SIG-M5 treated with dmso at 0.1 percent for 504 hours (cell line): ENCODE measurements at regions not wholly inside any gene's neighbourhood (a gene's known extent, or its start where the extent isn't known, plus 50 kb on each side); places are given as distances from the start of the nearest gene placed in this dataset.
"Not testable (repeated sequence)": the region's sequence is repeated elsewhere in the genome, so short reads cannot be mapped to it uniquely, and the experiment has no call there.

ENCODE experiments used
- DNase-seq: peaks from one replicate; lab custom pipeline; 2025; ENCODE audit not compliant: unreplicated experiment; lab: John Stamatoyannopoulos, UW

DNA sequence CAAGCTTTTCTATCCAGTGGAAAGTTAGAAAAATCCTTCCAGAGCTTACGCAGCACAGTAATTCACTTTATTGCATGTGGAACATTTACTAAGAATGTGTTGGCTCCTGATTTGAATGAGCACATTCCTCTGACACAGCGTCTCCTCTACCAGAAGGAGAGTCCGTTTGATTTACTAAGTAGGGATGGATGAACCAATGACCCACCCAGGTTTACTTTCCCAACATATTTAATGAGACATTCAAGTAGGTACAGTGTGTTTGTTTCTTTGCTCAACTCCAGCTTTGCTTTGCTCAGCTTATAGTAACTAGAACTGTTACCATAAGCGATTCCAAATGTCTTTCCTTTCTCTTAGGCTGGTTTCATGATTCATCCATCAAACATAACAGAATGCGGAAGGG is 161.7 kb downstream of the SMARCA1 start:
- no peak for DNase-seq

GRCh38 chrX:129360175-129360574 is 163.1 kb downstream of the SMARCA1 start:
- peak; percentile 23 for DNase-seq

GRCh38 chrX:129359269-129359668 is 164.0 kb downstream of the SMARCA1 start:
- DNase-seq = no peak

- not testable (repeated sequence) for DNase-seq
These were observed 165.9 kb downstream of the SMARCA1 start for GRCh38 chrX:129357428-129357827.

DNA sequence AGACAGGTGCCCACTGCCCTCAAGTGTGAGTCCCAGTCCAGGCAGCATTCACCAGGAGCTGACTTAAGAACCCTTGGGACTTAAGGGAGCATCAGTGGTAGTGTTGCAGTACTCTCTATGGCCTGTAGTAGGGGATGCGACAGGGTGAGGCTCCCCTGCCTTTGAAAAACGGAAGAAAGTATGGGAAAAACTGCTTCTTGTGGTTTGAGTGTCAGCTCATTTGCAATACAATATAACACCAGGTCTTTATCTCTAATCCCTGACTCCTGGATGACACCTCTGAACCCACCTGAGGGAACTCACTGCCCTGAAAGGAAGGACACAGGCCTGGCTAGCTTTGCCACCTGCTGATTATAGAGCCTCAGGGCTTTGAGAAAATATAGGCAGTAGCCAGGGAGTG is 176.0 kb downstream of the SMARCA1 start:
- DNase-seq = no peak

DNA sequence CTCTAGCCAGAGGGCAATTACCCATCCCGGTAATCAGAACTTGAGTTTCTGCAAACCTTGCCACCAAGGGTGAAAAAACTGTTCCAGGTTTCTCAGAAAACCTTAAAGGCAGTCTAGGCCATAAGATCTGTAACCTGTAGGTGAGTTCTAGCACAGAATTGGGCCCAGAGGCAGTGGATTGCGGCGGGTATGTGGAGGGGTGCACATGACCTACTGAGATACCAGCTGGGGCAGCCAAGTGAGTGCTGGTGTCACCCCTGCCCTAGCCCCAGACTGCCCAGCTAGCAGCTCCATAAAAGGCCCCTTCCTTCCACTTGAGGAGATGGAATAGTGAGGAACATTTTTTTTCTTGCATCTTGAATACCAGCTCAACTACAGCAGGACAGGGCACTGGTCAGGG is 176.7 kb downstream of the SMARCA1 start:
- DNase-seq = no peak

GRCh38 chrX:129337264-129337663 is 186.0 kb downstream of the SMARCA1 start:
- DNase-seq = not testable (repeated sequence)

DNA sequence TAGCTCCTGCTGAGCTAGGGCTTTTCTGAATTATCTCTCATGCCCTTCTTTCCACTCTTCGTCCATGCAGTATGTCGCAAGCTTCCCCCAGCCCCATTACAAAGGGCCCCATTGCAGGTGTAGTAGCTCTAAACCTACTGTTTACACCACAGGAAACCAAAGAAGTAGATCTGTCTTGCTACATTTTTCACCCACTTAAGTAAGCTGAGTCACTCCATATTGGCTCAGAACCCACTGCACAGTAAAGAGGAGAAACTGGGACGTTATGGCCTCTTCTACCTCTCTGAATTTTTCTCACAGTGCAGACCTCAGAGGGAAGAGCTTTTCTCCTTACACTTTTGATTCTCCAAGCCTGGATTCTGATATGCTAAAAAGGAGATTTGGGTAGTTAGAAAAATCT is 200.2 kb downstream of the SMARCA1 start:
- no peak for DNase-seq

GRCh38 chrX:129318375-129318774 is 204.9 kb downstream of the SMARCA1 start:
- DNase-seq = peak; percentile 33

DNA sequence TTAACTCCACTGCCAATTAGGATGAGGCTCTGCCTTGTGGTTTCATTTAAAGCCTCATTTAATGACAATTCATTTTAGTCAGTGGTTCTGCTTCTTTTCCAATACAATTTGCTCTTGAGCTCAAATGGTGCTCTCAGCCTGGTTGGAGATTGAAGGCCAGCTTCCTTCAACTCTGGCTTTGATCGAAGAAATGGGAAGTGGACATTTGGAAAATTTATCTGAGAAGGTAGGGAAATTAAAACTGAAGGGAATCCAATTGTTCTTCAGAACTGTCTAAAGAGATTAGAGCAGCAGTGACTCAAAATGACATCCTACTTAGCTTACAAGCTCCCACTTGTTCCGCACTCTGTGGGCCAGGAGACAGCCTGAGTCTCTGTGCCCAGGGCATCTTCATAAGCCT is 206.8 kb downstream of the SMARCA1 start:
- no peak for DNase-seq

GRCh38 chrX:129310000-129310399 is 213.3 kb downstream of the SMARCA1 start:
- no peak for DNase-seq

DNA sequence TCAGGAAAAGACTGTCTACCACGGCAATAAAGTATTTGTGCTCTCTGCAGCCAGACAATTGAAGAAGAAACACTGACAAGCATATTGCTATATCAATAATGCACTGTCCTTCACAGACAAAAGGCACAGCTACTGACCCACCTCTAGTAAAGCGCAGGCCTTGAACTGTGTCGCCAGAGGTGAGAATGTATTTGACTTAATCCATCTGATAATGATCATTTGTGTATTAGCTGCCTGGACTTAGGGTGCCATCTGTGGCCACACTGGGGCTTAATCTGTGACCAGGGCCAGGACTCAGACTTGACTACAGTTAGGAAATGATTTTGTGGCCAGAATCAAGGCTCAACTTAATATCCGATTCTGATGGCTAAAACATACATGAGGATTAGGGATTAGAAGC is 260.4 kb downstream of the SMARCA1 start:
- no peak for DNase-seq

DNA sequence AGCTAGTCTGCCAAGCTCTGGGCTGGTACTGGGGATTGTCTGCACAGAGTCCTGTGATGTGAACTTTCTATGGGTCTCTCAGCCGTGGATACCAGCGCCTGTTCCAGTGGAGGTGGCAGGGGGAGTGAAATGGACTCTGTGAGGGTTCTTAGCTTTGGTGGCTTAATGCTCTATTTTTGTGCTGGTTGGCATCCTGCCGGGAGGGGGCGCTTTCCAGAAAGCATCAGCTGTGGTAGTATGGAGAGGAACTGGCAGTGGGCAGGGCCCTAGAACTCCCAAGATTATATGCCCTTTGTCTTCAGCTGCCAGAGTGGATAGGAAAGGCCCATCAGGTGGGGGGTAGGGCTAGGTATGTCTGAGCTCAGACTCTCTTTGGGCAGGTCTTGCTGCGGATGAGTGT is 267.8 kb downstream of the SMARCA1 start:
- DNase-seq = not testable (repeated sequence)

DNA sequence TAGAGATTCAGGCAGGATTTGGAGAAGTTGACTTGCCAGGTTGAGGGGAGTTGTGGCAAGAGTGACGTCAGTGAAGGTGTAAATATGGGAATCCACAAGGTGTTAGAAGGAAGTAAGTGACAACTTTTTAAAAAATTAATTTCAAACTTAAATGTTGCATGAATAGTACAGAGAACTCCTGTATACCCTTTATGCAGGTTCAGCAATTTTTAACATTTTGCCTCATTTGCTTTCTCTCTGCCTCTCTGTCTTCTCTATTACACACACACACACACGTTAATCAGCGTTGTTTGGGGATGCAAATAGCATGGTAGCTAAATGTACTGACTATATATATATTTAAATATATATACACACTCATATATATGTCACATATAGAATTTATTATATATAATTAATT is 273.7 kb downstream of the SMARCA1 start:
- DNase-seq = no peak

DNA sequence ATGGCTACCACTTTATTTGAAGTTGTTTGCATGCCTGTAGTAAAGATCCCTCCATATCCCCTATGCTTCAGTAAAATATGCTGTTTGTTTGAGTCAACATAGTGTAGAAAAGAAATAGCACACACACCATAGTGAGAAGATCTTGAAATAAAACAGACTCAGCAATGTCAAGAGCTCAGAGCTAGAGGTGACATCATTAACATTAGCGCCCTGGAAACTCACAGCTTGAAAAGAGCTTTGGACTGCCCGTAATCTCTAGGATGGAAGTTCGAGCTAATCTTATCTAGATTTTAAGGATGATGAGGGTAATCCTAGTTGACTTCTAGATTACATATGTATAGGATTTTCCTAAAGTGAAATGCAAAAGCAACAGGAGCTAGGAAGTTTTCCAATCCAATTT is 275.6 kb downstream of the SMARCA1 start:
- no peak for DNase-seq

- no peak for DNase-seq
These were observed 283.9 kb downstream of the SMARCA1 start for GRCh38 chrX:129239371-129239770.

DNA sequence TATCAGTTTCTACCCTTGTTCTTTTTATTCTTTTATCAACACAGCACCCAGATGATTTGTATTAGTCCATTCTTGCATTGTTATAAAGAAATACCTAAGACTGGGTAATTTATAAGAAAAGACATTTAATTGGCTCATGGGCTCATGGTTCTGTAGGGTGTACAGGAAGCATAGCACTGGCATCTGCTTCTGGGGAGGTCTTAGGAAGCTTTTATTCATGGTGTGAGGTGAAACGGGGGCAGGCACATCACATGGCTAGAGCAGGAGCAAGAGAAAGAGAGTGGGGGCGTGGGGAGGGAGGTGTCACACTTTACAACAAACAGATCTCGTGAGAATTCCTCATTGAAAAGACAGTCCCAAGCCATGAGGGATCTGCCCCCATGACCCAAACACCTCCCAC is 285.3 kb downstream of the SMARCA1 start:
- DNase-seq = no peak

GRCh38 chrX:129235903-129236302 is 287.4 kb downstream of the SMARCA1 start:
- DNase-seq = no peak

DNA sequence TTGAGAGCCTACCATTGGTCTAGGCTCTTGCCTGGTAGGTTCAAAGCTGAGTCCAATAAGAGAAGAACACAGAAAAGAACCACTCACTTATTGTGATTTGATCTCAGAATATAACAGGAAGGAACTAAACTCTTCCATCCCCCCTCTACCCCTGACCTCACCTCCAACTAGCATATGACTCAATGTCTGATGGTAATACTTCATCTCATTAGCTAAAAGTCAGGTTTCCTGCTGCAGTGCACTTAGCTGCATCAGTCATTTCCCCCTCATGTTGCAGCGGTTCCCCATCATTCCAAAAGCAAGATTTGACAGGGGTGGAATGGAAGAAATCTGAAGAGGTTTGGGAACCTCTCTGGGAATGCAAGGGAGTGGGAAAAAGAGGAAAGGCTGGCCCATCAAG is 289.5 kb downstream of the SMARCA1 start:
- DNase-seq = no peak

GRCh38 chrX:129230850-129231512 is 292.3 kb downstream of the SMARCA1 start:
- no peak for DNase-seq

- no peak for DNase-seq
These were observed 293.1 kb downstream of the SMARCA1 start for GRCh38 chrX:129230168-129230567.

GRCh38 chrX:129227366-129227765 is 295.9 kb downstream of the SMARCA1 start:
- DNase-seq = no peak

DNA sequence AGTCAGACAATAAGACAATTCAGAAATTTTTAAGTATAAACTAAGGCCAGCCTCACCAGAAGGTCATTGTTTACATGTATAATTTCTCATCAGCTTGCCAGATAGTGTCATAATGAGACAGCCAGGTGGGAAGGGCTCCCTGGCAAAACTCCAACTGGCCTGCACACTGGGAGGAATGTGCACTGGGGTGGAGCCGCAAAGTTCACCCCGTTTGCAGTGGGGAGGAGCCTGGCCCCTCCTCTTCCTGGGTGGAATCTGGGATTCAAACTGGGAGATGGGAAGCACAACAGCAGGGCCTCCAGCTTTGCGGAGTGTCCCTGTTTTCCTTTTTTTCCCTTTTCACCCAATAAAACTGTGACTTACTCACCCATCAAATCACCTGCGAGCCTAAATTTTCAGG is 329.9 kb downstream of the SMARCA1 start:
- no peak for DNase-seq
